SIG-M5 (cell line): ENCODE measurements at regions not wholly inside any gene's neighbourhood (a gene's known extent, or its start where the extent isn't known, plus 50 kb on each side); places are given as distances from the start of the nearest gene placed in this dataset.

Experiments
- DNase-seq: peaks from one replicate; lab custom pipeline; 2025; lab: John Stamatoyannopoulos, UW

- no peak for DNase-seq
Measured at GRCh38 chr15:97092656-97093055, 762.2 kb downstream of the NR2F2 start.

DNA sequence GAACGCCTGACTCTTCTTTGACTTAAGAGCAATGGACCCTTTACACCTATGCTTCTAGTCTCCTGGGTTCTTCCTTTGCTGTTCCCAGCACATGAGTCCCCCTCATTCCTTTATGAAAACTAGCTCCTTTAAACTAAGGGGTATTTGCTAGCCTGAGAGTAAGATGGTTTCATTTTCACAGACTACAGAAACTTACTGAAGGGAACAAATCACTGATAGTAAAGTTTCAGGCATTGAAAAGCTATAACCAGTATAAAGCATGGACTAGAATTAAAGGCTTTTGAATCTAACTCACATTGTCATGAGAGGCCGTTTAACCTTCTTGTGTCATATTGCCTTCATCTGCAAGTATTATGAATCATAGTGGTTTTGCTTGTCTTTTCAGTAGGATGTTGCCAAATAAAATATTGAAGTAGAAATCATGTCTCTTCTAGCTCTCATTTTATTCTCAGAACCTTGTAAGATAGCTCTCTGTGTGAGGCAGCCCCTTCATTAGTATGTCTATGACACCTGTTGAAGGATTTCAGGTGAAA lies 765.9 kb downstream of the NR2F2 start:
- no peak for DNase-seq

GRCh38 chr15:97099040-97099439 lies 768.5 kb downstream of the NR2F2 start:
- no peak for DNase-seq

DNA sequence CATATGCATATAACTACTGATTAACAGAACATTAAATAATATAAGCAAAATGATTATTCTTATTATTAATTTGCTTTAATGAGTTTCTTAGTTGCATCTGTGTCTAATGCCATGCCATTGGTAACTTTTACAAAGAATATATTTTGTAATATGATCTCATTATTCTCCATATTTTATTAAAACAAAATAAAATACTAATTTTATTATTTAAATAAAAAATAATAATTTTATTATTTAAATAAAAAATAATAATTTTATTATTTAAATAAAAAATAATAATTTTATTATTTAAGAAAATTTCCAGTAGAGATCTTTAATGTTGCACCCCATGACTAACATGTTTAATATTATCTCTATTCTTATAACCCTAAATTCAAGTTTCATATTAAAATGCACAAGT lies 771.1 kb downstream of the NR2F2 start:
- DNase-seq, result no peak

GRCh38 chr15:97114900-97115760 lies 784.6 kb downstream of the NR2F2 start:
- DNase-seq, result no peak

DNA sequence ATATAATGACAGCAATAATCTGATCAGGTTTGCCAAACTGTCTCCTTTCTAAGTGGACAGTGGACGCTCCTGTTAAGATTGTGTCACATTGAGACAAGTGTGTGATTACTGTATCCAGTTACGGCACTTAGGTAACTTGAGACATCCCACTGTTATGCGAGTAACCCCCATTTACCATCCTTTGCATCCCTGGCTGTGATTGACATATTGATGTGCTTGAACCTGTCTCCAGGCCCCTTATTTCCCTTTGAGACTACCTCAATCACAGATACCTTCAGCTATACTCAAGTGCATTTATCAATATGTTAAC lies 785.2 kb downstream of the NR2F2 start:
- no peak for DNase-seq

GRCh38 chr15:97124790-97125189 lies 794.3 kb downstream of the NR2F2 start:
- DNase-seq, result no peak

- no peak for DNase-seq
Measured at GRCh38 chr15:97126553-97127233, 796.2 kb downstream of the NR2F2 start.

DNA sequence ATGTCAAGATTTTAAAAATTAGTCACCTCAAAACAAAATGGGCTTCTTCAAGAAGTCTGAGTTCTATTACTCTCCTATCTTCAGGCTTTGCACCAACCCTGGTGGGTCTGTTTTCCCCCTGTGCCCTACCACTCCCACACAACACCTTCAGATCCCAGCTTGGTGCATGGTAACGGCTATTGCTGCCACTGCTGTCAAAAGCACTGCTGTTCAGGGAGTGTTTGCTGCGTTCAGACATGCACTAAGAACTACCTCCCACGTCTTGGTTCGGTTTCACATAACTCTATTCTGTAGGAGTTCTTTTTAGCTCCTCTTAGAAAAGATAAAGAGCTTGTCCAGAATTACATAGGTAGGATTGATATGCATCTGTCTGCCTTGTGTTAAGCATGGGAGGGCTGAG lies 799.2 kb downstream of the NR2F2 start:
- DNase-seq, result no peak

DNA sequence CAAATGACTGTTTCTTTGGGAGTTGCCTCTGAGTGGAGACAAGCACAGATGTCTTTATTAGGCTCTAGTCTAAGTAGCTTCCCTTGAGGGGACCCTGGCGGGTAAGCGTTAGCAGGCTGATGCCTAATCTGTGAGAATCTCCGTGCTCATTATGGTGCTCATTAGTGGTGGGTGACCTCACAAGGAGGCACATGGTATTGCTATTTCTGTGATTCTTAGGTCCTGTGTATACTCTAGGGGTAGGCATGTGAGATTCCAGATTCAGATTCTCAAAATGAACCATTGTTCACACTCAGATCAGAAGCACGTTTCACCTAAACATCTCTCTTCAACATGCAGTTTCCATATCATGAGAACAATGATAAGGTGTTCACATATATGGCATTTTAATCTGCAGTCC lies 809.7 kb downstream of the NR2F2 start:
- no peak for DNase-seq

- no peak for DNase-seq
Measured at GRCh38 chr15:97141360-97141759, 810.9 kb downstream of the NR2F2 start.

DNA sequence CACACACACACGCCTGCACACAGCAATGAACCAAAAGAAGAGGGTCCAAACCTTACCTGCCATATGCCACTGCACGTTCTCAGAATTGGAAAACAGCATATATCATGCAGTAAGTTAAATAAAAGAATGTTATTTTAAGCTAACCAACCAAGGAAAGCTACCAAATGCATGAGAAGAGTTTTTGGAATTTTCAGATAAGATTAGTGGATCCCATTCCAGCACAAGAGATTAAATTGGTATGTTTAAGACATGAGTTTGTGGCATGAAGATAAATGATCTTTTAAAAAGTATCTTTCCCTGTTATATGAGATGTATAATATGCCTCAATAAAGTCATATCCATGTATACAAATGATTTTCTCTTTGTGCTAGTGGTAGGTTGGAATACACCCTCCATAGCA lies 811.4 kb downstream of the NR2F2 start:
- DNase-seq, result no peak

- DNase-seq, result no peak
Measured at GRCh38 chr15:97143592-97144376, 813.3 kb downstream of the NR2F2 start.

- no peak for DNase-seq
Measured at GRCh38 chr15:97144377-97144711, 813.8 kb downstream of the NR2F2 start.

DNA sequence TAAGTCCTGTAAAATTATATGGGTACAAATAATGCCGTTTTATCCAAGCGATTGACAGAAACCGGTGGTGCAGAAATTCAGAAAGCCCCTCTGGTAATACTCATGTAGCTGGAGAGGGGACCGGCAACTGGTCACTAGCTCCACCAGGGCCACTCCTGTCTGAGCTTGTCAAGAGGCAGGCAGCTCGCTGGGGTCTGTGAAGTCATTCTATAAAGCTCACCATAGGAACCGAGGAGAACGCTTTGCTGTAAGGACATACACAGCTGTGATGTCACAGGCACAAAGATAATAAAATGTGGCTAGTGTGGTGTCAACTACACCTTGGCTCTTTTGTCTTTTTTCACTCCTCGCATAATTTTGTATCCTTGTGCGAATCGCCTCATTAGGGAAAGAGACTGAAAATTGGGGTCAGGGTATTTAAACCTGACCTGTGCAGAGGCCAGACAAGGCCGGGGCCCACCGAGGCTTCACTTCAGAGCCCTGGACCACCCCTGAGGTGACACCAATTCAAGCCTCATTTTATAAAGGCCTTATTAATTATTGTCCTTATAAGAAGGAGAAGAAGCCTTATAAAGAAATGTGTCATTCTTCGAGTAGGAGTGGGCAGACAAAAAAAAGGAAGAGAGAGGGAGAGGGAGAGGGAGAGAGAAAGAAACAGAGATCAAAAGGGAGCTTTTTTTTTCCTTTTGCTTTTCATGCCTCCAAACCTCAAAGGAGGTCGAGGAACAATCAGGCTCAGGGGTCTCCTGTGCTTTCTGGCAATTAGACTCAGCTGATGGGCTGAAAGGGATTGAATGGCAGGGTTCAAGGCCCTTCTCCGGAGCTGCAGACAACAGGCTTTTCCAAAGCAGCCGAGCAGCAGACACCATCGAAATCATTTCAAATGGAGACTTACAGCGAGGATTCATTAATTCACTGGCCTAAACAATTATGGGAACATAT lies 813.3 kb upstream of the ARRDC4 start:
- DNase-seq, result no peak

DNA sequence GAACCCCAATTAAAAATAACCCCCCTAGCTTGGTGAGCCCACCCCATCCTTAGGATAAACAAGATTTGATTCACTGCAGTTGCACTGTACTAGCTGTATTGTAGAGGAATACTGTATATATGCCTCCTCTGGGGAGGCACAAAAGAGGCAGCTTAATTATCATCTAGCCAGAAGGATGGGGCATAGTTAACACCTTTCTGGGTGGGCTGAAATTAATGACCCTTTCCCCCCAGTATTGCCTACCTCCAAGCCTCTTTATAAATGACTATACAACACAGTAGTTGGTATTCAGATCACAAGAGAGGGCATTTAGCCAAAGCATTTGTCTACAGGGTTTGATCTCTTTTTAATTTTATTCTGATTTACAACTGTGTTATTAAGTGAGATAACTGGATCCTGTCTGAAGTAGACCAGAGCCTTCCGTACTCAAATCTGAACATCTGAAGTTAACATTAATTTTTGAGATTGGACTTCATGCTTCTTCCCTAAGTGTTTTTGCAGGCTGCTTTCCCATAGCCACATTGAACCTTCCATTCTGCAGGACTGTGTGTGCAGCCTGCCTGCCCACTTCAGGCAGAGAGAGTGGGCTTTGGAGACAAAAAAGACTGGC lies 807.0 kb upstream of the ARRDC4 start:
- DNase-seq, result no peak

DNA sequence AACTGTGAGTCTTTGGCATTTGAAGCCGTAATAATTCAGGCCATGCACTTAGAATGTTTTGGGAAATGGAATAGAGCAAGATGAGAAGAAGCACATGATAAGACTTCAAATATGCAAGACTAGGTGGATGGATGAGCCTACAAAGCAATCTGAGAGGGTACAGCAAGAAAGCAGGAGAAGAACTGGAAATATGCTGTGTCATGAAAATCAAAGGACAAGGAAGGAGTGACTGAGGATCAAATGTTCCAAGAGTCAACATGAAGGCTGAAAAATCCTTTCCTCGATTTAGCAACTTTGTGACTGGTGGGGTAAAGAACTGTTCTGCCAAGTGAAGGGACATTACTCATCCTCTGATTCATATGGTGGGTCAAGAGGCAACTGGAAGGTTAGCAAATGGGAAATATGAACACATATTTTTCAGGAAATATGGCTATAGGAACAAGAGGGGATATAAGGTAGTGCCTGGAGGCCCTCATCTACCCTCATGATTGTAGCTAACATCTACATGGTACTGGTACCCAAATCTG lies 803.7 kb upstream of the ARRDC4 start:
- no peak for DNase-seq

DNA sequence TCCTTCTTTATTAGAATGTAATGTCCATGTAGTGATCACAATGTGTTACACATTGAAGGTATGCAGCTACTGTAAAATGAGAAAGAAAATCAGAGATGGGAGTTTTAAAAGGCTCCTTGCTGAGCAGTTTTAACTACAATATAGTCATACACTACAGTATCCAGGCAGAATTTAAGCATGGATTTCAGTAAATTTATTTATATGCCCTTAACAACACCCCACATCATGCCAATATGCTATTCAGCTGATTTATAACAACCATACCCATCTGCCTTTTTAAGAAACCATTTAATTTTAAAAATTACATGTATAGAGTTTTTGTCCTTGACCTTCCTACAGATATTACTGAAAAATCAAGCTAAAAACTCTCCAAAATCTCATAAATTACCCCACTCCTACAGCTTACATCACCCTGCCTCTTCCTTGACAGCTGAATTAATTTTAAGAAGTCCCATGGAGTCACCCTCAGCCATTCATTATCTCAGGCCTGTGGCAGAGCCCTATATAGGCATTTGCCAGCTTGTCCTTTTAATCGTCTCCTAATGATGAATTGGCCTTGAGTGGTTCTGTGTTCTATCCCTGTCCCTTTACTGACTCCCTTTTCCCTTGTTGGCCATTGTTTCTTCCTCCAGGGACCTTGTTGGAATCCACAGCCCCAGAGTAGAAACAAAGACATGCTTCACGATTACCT lies 797.6 kb upstream of the ARRDC4 start:
- no peak for DNase-seq

DNA sequence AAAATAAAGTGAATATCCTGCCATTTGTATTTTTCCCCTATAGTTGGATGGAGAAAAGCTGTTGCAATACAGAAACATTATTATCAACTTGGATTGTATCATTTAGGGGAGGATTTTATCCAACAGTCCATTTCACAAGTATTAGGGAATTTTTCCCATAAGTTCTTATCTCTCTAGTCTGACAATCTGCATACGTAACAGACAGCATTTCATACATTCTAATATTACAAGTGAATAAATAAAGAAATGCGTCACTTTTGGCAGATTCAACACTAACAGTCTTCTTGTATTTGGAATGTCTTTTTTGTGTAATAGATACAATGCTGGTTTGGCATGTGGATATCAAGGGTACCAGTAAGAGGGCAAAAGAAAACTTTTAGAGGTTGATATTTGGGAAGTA lies 795.3 kb upstream of the ARRDC4 start:
- no peak for DNase-seq

DNA sequence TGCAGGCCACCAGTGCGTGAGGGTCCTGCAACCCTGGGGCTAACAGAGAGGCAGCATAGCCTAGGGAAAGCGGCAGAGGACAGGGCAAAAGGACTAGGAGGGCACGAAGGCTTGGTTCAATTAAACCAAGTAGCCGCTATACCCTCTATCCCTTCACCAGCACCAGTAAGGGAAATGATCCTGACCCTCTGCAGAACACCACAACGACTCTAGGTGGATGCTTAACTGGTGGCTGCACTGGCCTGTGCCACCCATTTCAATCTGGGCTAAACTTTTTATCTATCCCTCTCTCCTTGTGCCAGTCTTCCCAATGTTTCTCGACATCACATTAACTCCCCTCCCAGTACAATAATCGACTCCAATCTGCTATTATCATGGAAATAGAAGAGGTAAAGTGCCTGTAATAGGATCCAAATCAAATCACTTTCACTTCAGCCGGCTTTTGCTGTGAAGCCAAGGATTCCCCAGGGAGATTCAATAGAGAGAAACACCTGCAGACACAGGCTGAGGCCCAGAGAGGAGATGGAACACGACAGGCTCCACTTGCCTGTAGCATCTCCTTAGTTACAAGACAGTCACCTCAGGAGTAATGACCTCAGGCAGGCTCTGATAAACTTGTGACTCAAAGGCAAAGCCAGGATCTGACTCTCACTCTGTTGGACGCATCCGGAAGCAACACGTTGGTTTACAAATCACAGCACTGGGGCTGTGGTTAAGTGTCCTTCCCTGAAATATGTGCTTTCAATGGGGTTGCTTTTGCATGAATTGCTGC lies 791.6 kb upstream of the ARRDC4 start:
- DNase-seq, result no peak
